GM12878 (cell line): ENCODE measurements at regions not wholly inside any gene's neighbourhood (a gene's known extent, or its start where the extent isn't known, plus 50 kb on each side); places are given as distances from the start of the nearest gene placed in this dataset.

Experiments
- ATAC-seq: fragments of 200-7000 bp; cut with Tn5 transposase; 3 replicates; pipeline ENCODE4 v1.9.1; 2020; ENCODE audit warnings: mild to moderate bottlenecking, moderate library complexity
- BruUV-seq: library from RNA; stranded (reverse); fragments of 400-500 nt; replicated peaks from 2 replicates; lab custom pipeline; 2021; lab: Mats Ljungman, UMichigan
- CTCF ChIA-PET: fragments of 300-600 bp; sonication (Branson Sonifier 250); formaldehyde crosslinking; extraction: SDS; loops from one replicate; lab custom pipeline; 2021; ENCODE audit warnings: inconsistent platforms; lab: Yijun Ruan, JAX
- POLR2A ChIA-PET: fragments of 350-600 bp; formaldehyde crosslinking; extraction: SDS; loops from one replicate; lab custom pipeline; 2021; ENCODE audit warnings: inconsistent platforms; lab: Charles Lee
- RAD21 ChIA-PET: fragments of 300-600 bp; sonication (Branson Sonifier 250); formaldehyde crosslinking; loops from one replicate; lab custom pipeline; 2023; ENCODE audit warnings: antibody characterized with exemption; ENCODE audit not compliant: unreplicated experiment; lab: Charles Lee
- SMC1A ChIA-PET: fragments of 300-600 bp; sonication (Branson Sonifier 250); formaldehyde crosslinking; loops from one replicate; lab custom pipeline; 2023; ENCODE audit not compliant: unreplicated experiment, uncharacterized antibody; lab: Charles Lee
- DNase-seq: peaks from one replicate; pipeline ENCODE4 v3.0.0-alpha.2; 2011; ENCODE audit warnings: low read depth, low spot score
- FAIRE-seq: peaks from 3 replicates; lab custom pipeline; 2011; peaks lifted over from hg19 to GRCh38; lab: Jason Lieb, UNC
- H2AFZ ChIP-seq: 2 replicates; pipeline ENCODE4 v1.6.0; 2011; ENCODE audit warnings: low read depth, low read length, control low read depth; ENCODE audit not compliant: control insufficient read depth
- H3K27ac ChIP-seq: 2 replicates; pipeline ENCODE4 v1.5.1; 2011; ENCODE audit warnings: control low read depth; ENCODE audit not compliant: control insufficient read depth, insufficient read depth
- H3K27me3 ChIP-seq, 2 experiments: replicated peaks in 1 of 2; 2 replicates each; pipeline versions ENCODE4 v1.6.0 to v1.6.1; 2011; ENCODE audit warnings: low read length in 1 of 2; ENCODE audit not compliant: control insufficient read depth in 2 of 2, insufficient read depth in 2 of 2
- H3K36me3 ChIP-seq, 2 experiments: 2 replicates each; pipeline ENCODE4 v1.5.1; 2011; ENCODE audit warnings: low read length in 1 of 2; ENCODE audit not compliant: control insufficient read depth in 2 of 2, insufficient read depth in 2 of 2
- H3K4me1 ChIP-seq: 2 replicates; pipeline ENCODE4 v1.6.1; 2011; ENCODE audit warnings: mild to moderate bottlenecking, low read length, moderate library complexity, mixed read lengths; ENCODE audit not compliant: control insufficient read depth, insufficient read depth
- H3K4me2 ChIP-seq: 2 replicates; pipeline ENCODE4 v1.6.0; 2011; ENCODE audit warnings: control low read depth; ENCODE audit not compliant: control insufficient read depth, insufficient read depth
- H3K4me3 ChIP-seq: fragments of 200-600 bp; sonication (generic); 2 replicates; pipeline ENCODE4 v1.5.1; 2016
- H3K79me2 ChIP-seq: 2 replicates; pipeline ENCODE4 v1.6.0; 2011; ENCODE audit warnings: low read length; ENCODE audit not compliant: control insufficient read depth, insufficient read depth
- H3K9ac ChIP-seq: 2 replicates; pipeline ENCODE4 v1.8.0; 2011; ENCODE audit warnings: low read length, control low read depth, mixed read lengths; ENCODE audit not compliant: control insufficient read depth, insufficient read depth
- H3K9me3 ChIP-seq: replicated peaks from 3 replicates; pipeline ENCODE4 v1.5.1; 2011; ENCODE audit warnings: mild to moderate bottlenecking, low read length; ENCODE audit not compliant: control insufficient read depth, insufficient read depth
- H4K20me1 ChIP-seq: 2 replicates; pipeline ENCODE4 v1.6.0; 2011; ENCODE audit not compliant: control insufficient read depth, insufficient read depth
- CHD2 ChIP-seq: IDR thresholded peaks from 2 replicates; pipeline ENCODE4 v1.6.1; 2011; ENCODE audit warnings: low read depth, low read length, improper control_type of control experiment, borderline replicate concordance
- EGR1 ChIP-seq, 2 experiments: IDR thresholded peaks; 1 replicate in 1 of 2; 2 replicates in 1 of 2; pipeline ENCODE4 v1.6.1; 2011 to 2012; ENCODE audit warnings: low read depth in 2 of 2, low read length in 2 of 2, borderline replicate concordance in 1 of 2, mild to moderate bottlenecking in 1 of 2, moderate library complexity in 1 of 2
- HCFC1 ChIP-seq: fragments of 150-350 bp; IDR thresholded peaks from 2 replicates; pipeline ENCODE4 v1.6.1; 2014; ENCODE audit warnings: low read length
- KLF5 ChIP-seq: fragments of 450-650 bp; IDR thresholded peaks from 2 replicates; pipeline ENCODE4 v1.6.1; 2014; ENCODE audit warnings: mild to moderate bottlenecking; ENCODE audit not compliant: partially characterized antibody
- LARP7 ChIP-seq: fragments of 450-650 bp; IDR thresholded peaks from 2 replicates; pipeline ENCODE4 v1.6.1; 2017; ENCODE audit warnings: mild to moderate bottlenecking
- NFXL1 ChIP-seq: fragments of 450-650 bp; IDR thresholded peaks from 2 replicates; pipeline ENCODE4 v1.6.1; 2017; ENCODE audit warnings: antibody characterized with exemption, mild to moderate bottlenecking, borderline replicate concordance
- POLR2AphosphoS2 ChIP-seq: IDR thresholded peaks from 2 replicates; pipeline ENCODE4 v1.6.1; 2011; ENCODE audit warnings: low read depth, mild to moderate bottlenecking, low read length, improper control_type of control experiment, moderate library complexity
- RELA ChIP-seq: fragments of 450-650 bp; IDR thresholded peaks from 2 replicates; pipeline ENCODE4 v1.8.0; 2014; ENCODE audit warnings: borderline replicate concordance; ENCODE audit not compliant: partially characterized antibody
- RELB ChIP-seq: fragments of 450-650 bp; IDR thresholded peaks from 2 replicates; pipeline ENCODE4 v1.6.1; 2017; ENCODE audit warnings: low read depth, mild to moderate bottlenecking, moderate library complexity
- SMAD5 ChIP-seq: IDR thresholded peaks from 2 replicates; pipeline ENCODE4 v1.6.1; 2016; ENCODE audit warnings: antibody characterized with exemption, low read depth
- SMC3 ChIP-seq: IDR thresholded peaks from 2 replicates; pipeline ENCODE4 v1.6.1; 2011; ENCODE audit warnings: low read length, improper control_type of control experiment, borderline replicate concordance
- SPI1 ChIP-seq: IDR thresholded peaks from 2 replicates; pipeline ENCODE4 v1.6.1; 2011; ENCODE audit warnings: low read depth, mild to moderate bottlenecking, low read length, moderate library complexity, borderline replicate concordance; ENCODE audit not compliant: insufficient read depth
- SUZ12 ChIP-seq: fragments of 200-600 bp; sonication (generic); IDR thresholded peaks from one replicate; pipeline ENCODE4 v1.6.1; 2018; ENCODE audit warnings: antibody characterized with exemption, mild to moderate bottlenecking; ENCODE audit not compliant: unreplicated experiment
- TCF3 ChIP-seq: IDR thresholded peaks from 2 replicates; pipeline ENCODE4 v1.6.1; 2012; ENCODE audit warnings: low read depth, mild to moderate bottlenecking, low read length, borderline replicate concordance; ENCODE audit not compliant: insufficient read depth
- YY1 ChIP-seq: IDR thresholded peaks from 2 replicates; pipeline ENCODE4 v1.6.1; 2011; ENCODE audit warnings: low read depth, mild to moderate bottlenecking, low read length
- WGBS: methylation state at CpG from one replicate; pipeline ENCODE4 v1.1.6; 2016; ENCODE audit warnings: low lambda C conversion rate; ENCODE audit not compliant: insufficient replicate concordance, insufficient coverage; ENCODE audit errors: missing lambda C conversion rate; 5-methylcytosine and 5-hydroxymethylcytosine counted together
- in situ Hi-C: fragments of 300-500 bp; cut with MboI; formaldehyde crosslinking; loops from 9 replicates; pipeline ENCODE4 v1.14.3; 2018; ENCODE audit warnings: mixed read lengths
- intact Hi-C: fragments of 100-400 bp; cut with micrococcal nuclease; formaldehyde crosslinking; loops from one replicate; pipeline ENCODE4 v1.14.2; 2022; ENCODE audit not compliant: unreplicated experiment
- TF ChIP-seq, protein P1 (sequence below): fragments of 450-650 bp; IDR thresholded peaks from 2 replicates; pipeline ENCODE4 v1.6.1; 2018; ENCODE audit warnings: mild to moderate bottlenecking, low read depth, moderate library complexity; ENCODE audit not compliant: partially characterized antibody

DNA sequence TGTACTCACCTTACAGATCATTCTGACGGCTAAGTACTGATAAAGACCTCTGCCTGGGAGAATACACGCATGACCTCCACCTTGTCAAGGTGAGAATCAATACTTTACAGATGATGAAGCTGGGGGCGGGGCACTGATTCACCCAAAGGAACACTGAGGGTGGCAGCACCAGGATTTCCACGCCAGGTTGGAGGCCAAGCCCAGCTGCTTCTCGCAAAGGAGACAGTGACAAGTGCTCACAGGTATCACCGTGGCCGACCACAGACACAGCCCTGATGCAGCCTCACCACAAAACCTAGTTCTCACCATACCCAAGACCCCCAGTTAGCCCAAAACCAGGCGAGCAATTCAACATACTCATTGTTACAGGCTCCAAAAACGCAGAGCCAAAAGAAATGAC lies 434.2 kb downstream of the SOX9 start:
- Histone ChIP-seq H3K4me2 (no peak overlapping the region), H3K9me3 (no peaks in the 10 kb centered on the region), H4K20me1 (no peaks in the 10 kb centered on the region), H3K36me3 (no peaks in the 10 kb centered on the region; a peak in 1 of 4 replicates), H3K27ac (no peak overlapping the region), H2AFZ (no peak overlapping the region)
- DNase-seq, result no peak
- ChIA-PET SMC1A (interaction anchor here (11.9 kb wide), 1 partner anchor 171 kb away, joined by 349 read pairs; no protein-coding TSS in a partner anchor), CTCF (interaction anchor here (1.0 to 12.0 kb wide), 2 partner anchors 172 to 1788 kb away, joined by 3 to 527 read pairs; no protein-coding TSS in a partner anchor), RAD21 (interaction anchor here (0.8 to 1.4 kb wide), 2 partner anchors 170 to 298 kb away, joined by 3 to 4 read pairs; no protein-coding TSS in a partner anchor)
- BruUV-seq, result no TSS peak
- TF ChIP-seq LARP7 (no peak), TCF3 (no peak), HCFC1 (no peak), RELB (no peak), SMC3 (no peak), SUZ12 (no peak), KLF5 (no peak), SPI1 (no peak), YY1 (no peak), SMAD5 (no peak), NFXL1 (no peak), POLR2AphosphoS2 (no peak), EGR1 (IDR thresholded peaks at IDR 0.05; ENCODE audit: borderline replicate concordance in 1 of 2, low read depth in 2 of 2, low read length in 2 of 2) (no peak), CHD2 (no peak), RELA (no peak)
- TF ChIP-seq, protein P1, sequence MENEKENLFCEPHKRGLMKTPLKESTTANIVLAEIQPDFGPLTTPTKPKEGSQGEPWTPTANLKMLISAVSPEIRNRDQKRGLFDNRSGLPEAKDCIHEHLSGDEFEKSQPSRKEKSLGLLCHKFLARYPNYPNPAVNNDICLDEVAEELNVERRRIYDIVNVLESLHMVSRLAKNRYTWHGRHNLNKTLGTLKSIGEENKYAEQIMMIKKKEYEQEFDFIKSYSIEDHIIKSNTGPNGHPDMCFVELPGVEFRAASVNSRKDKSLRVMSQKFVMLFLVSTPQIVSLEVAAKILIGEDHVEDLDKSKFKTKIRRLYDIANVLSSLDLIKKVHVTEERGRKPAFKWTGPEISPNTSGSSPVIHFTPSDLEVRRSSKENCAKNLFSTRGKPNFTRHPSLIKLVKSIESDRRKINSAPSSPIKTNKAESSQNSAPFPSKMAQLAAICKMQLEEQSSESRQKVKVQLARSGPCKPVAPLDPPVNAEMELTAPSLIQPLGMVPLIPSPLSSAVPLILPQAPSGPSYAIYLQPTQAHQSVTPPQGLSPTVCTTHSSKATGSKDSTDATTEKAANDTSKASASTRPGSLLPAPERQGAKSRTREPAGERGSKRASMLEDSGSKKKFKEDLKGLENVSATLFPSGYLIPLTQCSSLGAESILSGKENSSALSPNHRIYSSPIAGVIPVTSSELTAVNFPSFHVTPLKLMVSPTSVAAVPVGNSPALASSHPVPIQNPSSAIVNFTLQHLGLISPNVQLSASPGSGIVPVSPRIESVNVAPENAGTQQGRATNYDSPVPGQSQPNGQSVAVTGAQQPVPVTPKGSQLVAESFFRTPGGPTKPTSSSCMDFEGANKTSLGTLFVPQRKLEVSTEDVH, result no peak
- TF ChIP-seq, all 136 proteins: peak for 0
- in situ Hi-C loops, result loop anchor here (5.0 kb wide), 1 partner anchor 172 kb away; no protein-coding TSS in a partner anchor
- Histone ChIP-seq H3K27me3 (no peaks in the 10 kb centered on the region), H3K4me1 (no peaks in the 10 kb centered on the region), H3K79me2 (no peaks in the 10 kb centered on the region), H3K4me3 (no peak overlapping the region), H3K9ac (no peak overlapping the region)
- ATAC-seq, result no peak
- no peak for FAIRE-seq
- intact Hi-C loops, result no loop called here
- POLR2A ChIA-PET, result no interaction called here
- WGBS, result 22% methylated on average over 9 of the region's 9 CpGs
